Fibroblast of skin of left biceps (primary cell): ENCODE measurements at regions not wholly inside any gene's neighbourhood (a gene's known extent, or its start where the extent isn't known, plus 50 kb on each side); places are given as distances from the start of the nearest gene placed in this dataset.

Experiments
- DNase-seq, 2 experiments: peaks; one replicate each; pipeline ENCODE4 v3.0.0-alpha.2; 2013; ENCODE audit warnings: low read depth in 2 of 2

- DNase-seq, result no peak
Observed at GRCh38 chr11:98800696-98801095, 220.1 kb upstream of the CNTN5 start.

DNA sequence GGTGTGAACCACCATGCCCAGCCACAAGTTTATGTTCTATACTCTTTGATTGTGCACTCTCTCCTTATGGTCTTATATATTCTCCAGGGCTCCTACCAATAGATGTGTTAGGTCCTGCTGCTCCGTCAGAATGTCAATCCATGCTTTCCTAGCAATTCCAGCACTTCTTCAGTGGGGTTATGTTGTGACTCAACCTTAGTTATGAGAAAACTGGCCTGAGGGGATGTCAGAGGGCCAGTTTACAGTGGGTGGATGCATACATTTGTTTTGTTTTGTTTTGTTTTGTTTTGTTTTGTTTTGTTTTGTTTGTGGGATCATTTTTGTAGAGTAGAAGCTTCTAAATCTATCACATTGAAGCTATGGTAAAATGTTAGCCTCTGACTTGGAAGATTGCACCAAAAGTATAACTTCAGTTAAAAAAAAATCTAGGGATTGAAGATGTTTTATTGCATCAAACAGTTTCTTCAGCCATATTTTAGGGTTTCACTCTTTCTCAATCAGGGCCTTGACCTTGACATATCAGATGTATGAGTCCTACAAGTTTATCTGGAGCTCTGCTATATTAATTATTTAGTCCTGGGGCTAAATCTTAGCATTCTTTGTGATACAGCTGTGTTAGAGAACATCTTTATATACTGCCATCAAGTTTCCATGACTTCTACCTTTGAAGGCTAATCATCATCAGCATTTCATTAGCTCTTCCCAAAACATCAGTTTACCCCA is 191.6 kb upstream of the CNTN5 start:
- no peak for DNase-seq

GRCh38 chr11:98829971-98830370 is 190.8 kb upstream of the CNTN5 start:
- DNase-seq, result no peak

DNA sequence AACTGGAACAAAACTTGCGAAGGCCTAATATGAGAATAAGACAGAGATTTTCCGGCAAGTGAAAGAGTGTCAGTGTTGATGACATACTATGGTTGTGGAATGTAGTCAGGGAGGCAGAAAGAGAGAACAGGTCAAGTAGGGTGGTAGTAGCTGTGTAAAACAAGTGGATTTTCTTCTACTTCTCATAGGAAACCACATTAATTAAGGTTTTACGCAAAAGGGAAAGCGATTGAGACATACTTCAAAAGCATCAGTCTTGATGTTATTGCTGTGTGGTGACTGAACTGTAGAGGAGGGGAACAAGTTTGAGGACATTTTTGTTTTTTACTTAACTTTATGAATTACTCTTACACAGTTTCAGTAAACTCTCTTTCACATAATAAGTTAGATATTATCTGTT is 186.0 kb upstream of the CNTN5 start:
- DNase-seq, result no peak

- no peak for DNase-seq
Observed at GRCh38 chr11:98835335-98835734, 185.4 kb upstream of the CNTN5 start.

DNA sequence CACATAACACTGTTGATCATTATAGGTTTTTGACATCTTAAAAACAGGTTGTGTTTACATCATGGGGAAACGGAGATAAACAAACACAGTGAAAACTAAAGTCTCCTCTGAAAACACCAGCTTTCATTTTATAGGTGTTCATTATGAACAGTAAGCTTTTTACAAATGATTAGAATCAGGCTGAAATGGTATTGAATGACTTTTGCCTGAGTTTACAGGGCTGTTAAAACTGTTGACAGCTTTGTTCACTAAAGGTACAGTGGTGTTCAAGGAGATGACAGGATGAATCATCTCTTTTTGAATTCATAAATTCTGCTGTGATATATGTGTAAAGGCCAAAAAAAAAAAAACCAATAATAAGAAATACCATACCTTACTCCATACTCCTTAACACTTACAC is 184.6 kb upstream of the CNTN5 start:
- no peak for DNase-seq

GRCh38 chr11:98842187-98842586 is 178.6 kb upstream of the CNTN5 start:
- no peak for DNase-seq

GRCh38 chr11:98862169-98862568 is 158.6 kb upstream of the CNTN5 start:
- no peak for DNase-seq

GRCh38 chr11:98871690-98872089 is 149.1 kb upstream of the CNTN5 start:
- DNase-seq, result no peak

DNA sequence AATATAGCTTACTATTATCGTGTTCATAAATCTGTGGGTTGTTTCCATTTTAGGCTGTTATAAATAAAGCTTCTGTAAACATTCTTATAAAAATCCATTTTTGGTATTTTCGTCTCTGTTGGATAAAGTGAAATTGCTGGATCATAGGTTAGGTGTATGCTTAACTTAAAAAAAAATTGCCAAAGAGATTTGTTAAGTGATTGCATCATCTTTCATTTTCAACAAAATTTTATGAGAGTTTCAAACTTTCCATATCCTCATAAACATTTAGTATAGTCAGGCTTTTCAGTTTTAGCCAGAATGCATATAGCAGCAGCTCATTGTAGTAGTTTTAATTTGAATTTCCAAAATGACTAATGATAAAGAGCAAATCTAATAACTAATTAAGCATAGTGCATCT is 146.7 kb upstream of the CNTN5 start:
- DNase-seq, result no peak

DNA sequence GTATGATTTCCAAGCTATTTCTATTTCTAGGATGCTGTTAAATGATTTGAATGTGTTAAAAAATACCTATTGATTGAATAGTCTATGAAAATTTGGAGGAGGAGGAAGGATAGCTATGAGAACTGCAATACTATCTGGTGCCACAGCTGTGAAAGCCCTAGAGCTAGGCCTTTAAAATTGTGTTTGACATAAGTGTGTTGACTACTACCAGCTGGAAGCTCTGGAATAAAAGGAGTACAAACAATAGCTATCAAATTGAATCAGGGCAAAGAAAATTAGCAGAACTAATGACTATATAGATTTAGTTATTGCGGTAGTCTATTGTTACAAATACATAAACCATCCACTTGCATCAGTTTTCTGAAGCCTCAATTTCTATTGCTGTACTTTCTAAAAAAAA is 124.8 kb upstream of the CNTN5 start:
- DNase-seq, result no peak

DNA sequence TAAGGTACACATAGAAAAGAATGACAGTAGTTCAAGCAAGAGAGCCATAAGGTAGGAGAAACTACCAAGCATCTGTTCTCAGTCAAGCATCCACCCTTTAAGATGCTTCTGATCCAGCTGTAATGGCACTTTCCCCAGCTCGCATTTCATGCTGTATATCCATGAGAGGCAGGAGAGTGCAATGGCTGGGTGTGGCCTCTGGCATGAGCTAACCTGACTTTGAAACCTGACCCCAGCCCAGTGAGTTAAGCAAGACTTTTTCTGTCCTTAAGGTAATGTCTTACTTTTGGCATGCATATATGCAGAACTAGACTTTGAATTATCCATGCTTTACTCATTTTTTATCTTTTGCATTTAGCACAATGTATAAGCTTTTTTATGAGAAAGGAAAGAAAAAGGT is 79.8 kb upstream of the CNTN5 start:
- no peak for DNase-seq

- no peak for DNase-seq
Observed at GRCh38 chr11:98944461-98944860, 76.3 kb upstream of the CNTN5 start.

DNA sequence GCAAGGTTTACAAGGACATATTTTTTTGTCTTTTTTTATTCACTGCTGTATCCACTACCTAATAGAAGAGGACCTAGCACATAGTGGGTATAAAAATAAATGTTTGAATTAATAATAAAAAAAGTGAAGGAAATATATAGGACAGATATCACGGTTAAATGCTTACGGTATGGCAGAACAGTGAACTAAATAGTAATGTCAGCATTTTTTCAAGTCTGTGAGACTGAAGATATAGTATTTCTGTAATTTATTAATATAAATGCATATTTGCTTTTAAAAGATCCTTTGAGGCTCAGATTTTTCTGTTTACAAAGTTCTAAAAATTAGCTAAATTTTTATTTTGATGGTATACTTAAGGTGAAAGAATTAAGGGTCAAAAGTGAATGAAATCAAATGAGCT is 68.6 kb upstream of the CNTN5 start:
- no peak for DNase-seq

GRCh38 chr11:98955551-98955950 is 65.2 kb upstream of the CNTN5 start:
- no peak for DNase-seq

DNA sequence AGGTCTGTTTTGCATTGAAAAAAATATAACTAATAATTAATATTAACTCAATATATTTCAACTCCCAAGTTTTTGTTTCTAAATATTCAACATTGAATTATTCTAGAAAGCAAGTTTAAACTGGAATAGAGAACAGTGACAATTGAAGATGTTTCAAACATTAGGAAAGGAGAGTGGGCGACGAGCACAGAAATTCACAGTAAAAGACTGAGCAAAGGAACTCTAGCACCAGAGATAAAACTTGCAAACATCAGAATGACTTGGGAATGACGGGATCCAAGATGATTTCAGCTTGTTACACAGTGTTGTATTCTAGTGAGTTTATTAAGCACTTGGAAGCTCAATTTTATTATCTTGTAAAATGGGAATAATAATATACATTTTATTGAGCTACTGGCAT is 56.6 kb upstream of the CNTN5 start:
- DNase-seq, result no peak

- DNase-seq, result no peak
Observed at GRCh38 chr11:98965358-98965757, 55.4 kb upstream of the CNTN5 start.

DNA sequence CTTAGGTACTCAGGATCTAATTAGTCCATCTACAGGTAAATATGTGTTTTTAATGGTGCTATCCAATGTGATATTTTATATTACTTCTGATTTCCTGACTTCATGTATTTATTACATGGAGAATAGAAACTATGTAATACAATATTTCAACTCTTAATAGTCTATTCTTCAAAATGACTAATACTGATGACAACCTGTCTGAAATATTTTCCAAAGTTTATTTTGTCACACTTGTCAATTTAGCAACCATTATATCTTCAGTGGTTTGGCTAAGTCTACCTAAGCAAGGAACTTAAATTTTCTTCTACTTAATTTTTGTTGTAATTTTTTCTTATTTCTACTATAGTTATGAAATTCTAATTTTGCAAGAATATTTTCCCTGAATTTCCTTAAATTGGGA is 55.0 kb upstream of the CNTN5 start:
- no peak for DNase-seq

GRCh38 chr11:98967005-98967404 is 53.7 kb upstream of the CNTN5 start:
- DNase-seq, result no peak
